ENCODE measurements at regions not wholly inside any gene's neighbourhood (a gene's known extent, or its start where the extent isn't known, plus 50 kb on each side); places are given as distances from the start of the nearest gene placed in this dataset.
"Not testable (repeated sequence)": the region's sequence is repeated elsewhere in the genome, so short reads cannot be mapped to it uniquely, and the experiment has no call there.

GRCh38 chr7:10721289-10721688, 252.4 kb upstream of the PHF14 start:
- DNase-seq = no peak

GRCh38 chr7:10723832-10724231, 249.8 kb upstream of the PHF14 start:
- DNase-seq = no peak

- DNase-seq = no peak
These were observed 249.2 kb upstream of the PHF14 start for GRCh38 chr7:10724449-10724848.

- no peak for DNase-seq
These were observed 246.0 kb upstream of the PHF14 start for GRCh38 chr7:10727636-10728035.

GRCh38 chr7:10731253-10731773, 242.4 kb upstream of the PHF14 start:
- no peak for DNase-seq

GRCh38 chr7:10733747-10734146, 239.9 kb upstream of the PHF14 start:
- DNase-seq = no peak

- no peak for DNase-seq
These were observed 239.1 kb upstream of the PHF14 start for GRCh38 chr7:10734595-10734994.

- DNase-seq = no peak
These were observed 234.3 kb upstream of the PHF14 start for GRCh38 chr7:10739401-10739800.

- no peak for DNase-seq
These were observed 232.9 kb upstream of the PHF14 start for GRCh38 chr7:10740805-10741204.

GRCh38 chr7:10756981-10757380, 216.7 kb upstream of the PHF14 start:
- DNase-seq = no peak

- DNase-seq = no peak
These were observed 214.6 kb upstream of the PHF14 start for GRCh38 chr7:10759120-10759519.

GRCh38 chr7:10767771-10768170, 205.9 kb upstream of the PHF14 start:
- DNase-seq = no peak

- DNase-seq = no peak
These were observed 203.5 kb upstream of the PHF14 start for GRCh38 chr7:10770176-10770575.

GRCh38 chr7:10773430-10773829, 200.2 kb upstream of the PHF14 start:
- DNase-seq = no peak

- DNase-seq = no peak
These were observed 193.9 kb upstream of the PHF14 start for GRCh38 chr7:10779465-10780399.

GRCh38 chr7:10780400-10780747, 193.3 kb upstream of the PHF14 start:
- DNase-seq = no peak

GRCh38 chr7:10786976-10787375, 186.7 kb upstream of the PHF14 start:
- DNase-seq = not testable (repeated sequence)

- no peak for DNase-seq
These were observed 184.5 kb upstream of the PHF14 start for GRCh38 chr7:10789170-10789569.

GRCh38 chr7:10790910-10791309, 182.8 kb upstream of the PHF14 start:
- DNase-seq = no peak

GRCh38 chr7:10793995-10794775, 179.5 kb upstream of the PHF14 start:
- no peak for DNase-seq

- no peak for DNase-seq
These were observed 176.5 kb upstream of the PHF14 start for GRCh38 chr7:10797157-10797556.

GRCh38 chr7:10798044-10798443, 175.6 kb upstream of the PHF14 start:
- no peak for DNase-seq

GRCh38 chr7:10799475-10799874, 174.2 kb upstream of the PHF14 start:
- no peak for DNase-seq

- no peak for DNase-seq
These were observed 171.7 kb upstream of the PHF14 start for GRCh38 chr7:10802011-10802410.
